ENCODE measurements at regions not wholly inside any gene's neighbourhood (a gene's known extent, or its start where the extent isn't known, plus 50 kb on each side); places are given as distances from the start of the nearest gene placed in this dataset.

DNA sequence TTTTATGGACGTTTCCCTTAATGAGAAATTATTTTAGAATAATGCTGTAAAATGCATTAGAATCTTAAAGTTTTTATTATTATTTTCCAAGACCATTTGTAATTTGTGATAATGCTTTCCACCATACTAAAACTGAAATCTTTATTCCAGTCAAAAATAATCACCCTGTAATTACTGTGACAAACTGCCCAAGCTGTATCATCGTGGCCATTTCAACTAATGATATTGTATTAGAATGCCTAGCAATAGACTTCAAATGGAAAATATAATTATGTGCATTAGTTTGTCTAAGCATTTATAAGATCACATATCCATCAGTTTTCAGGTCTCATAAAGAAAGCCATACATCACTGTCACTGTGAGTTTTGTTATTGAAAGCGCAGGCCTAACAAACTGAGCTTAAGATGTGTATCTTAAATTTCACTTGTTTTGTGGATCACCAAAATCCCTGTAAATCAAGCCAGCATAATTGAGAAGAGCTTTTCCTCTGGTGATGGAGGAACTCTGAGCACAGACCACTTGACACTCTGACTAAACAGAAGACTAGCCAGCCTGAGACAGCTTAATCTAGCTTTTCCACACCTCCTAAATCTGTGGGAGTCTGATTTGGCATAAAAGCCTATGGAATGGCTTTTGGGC lies 1312.2 kb upstream of the ACVR2A start:
- H3K27ac ChIP-seq (ENCODE audit: low read depth, low read length) = no peak overlapping the region
- whole genome bisulfite sequencing, 3 donors = 69 to 85% (median 73%) methylated on average over 3 of the region's 3 CpGs

DNA sequence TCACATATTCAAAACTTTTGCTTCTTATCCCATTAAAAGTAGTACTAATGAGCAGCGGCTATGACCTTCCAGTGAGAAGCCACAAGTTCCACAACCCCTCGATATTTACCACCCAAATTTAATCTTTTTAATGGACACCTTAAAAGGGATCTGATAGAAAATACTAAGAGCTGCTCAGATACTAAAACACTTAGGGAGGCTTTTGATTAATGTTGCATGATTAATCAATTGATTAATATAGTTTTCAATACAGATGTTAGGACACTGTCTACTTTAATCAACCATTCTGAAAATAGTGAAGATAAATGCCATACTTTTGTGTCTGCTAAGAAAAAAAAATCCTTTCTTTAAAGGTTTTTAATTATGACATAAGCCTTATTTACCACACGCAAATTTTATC lies 1312.8 kb upstream of the ACVR2A start:
- no peak overlapping the region for H3K27ac ChIP-seq (ENCODE audit: low read depth, low read length)
- WGBS, 3 donors = 73 to 92% (median 88%) methylated on average over 3 of the region's 3 CpGs

DNA sequence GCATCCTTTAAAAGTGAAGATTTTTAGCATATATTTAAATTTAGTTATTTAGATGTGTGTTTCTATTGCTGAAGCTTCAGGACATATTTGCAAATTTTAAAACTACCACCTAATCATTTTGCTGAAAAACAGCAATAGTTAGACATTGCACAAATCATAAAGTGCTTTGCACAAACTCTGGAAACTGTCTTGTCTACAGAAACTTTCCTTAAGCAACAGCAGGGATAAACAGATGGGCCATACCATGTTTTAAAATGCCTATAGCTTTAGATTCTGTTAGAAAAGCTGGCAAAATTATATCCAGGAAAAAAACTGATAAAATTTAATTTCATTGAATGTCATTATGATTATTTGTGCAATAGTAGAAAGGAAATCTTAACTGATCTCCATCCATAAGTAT lies 1313.9 kb upstream of the ACVR2A start:
- no peak overlapping the region for H3K27ac ChIP-seq (ENCODE audit: low read depth, low read length)

DNA sequence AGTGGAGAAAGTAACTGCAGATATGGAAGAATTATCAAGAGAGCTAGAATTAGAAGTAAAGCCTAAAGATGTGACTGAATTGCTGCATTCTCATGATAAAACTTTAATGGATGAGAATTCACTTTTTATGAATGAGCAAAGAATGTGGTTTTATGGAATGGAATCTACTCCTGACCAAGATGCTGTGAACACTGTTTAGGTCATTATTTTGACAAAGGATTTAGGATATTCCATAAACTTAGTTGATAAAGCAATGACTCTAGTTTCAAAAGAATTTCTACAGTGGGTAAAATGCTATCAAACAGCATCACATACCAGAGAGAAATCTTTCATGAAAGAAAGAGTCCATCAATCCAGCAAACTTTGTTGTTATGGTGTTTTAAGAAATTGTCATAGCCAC lies 1317.7 kb upstream of the ACVR2A start:
- no peak overlapping the region for H3K27ac ChIP-seq (ENCODE audit: low read depth, low read length)

DNA sequence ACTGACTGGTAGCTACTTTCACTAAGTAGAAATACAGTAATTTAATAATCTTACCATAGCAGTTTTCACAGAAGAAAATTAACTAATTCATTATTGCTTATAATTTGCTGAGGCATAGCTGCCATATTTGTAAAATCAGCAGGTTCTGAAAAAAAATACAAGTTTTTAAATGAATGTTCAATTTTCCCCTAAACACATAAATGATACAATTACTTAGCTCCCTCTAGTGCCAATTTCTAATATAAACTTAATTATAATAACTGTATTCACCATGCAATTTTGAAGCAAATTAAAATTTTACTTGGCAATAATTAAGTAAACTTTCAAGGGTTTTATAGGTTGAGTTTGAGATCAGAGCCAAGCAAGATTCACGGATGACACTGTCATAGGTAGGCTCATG lies 1321.6 kb upstream of the ACVR2A start:
- no peak overlapping the region for H3K27ac ChIP-seq (ENCODE audit: low read depth, low read length)
- 64 to 70% (median 64%) methylated on average over 1 of the region's 1 CpG for WGBS, 3 donors

DNA sequence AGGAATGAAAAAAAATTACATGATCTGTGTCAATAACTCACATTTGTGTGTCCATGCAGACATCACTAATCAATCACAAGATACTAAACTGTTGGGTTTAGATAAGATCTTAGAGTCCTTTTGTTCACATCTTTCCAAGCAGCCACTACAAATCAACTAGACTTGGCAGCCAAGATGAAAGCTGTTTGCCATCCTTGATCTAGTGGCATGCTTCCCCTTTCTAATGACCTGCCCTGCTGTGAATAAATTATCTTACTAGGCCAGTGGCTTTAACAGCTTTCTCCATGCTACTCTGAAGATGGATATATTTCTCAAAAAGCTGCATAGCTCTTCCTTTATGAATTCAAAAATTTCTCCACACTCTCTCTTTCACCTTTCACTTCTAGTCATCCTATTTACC lies 1338.0 kb upstream of the ACVR2A start:
- H3K27ac ChIP-seq (ENCODE audit: low read depth, low read length) = no peak overlapping the region

DNA sequence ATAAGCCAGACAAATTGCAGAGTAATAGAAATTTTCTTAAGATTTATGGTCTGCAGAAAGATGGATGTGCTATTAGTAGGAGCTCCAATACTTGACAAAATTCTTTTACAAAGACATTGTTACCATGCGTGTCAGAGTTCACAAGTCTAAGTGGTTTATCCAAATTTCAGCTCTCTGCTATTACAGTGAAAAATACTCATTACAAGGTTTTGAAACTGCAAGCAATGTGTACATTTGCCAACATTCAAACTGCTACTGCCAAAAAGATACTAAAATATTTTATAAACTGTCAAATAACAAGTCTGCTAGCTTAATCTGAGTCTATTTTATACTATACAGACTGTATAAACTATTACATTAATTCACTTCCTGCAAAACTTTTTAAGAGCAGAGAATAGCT lies 1341.5 kb upstream of the ACVR2A start:
- WGBS, 3 donors = 64 to 89% (median 74%) methylated on average over 1 of the region's 1 CpG
- no peak overlapping the region for H3K27ac ChIP-seq (ENCODE audit: low read depth, low read length)

DNA sequence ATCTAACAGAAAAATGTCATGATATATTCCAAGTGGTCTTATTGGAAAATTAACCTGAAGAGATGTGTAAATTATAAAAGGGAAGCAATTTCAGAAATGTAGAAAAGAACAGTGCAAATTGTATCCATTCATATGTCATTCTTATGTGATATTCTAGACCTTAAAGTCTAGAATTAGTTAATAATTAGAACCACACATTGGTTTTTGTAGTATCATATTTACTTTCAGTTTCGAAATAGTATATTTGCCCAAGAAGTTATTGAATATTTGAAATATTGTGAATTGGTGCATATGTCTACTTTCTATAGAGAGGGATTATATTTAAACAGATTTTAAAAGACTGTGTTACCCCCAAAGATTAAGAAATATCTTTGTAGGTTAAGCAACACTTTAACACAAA lies 1348.6 kb upstream of the ACVR2A start:
- no peak overlapping the region for H3K27ac ChIP-seq (ENCODE audit: low read depth, low read length)
- 10 to 87% (median 83%) methylated on average over 1 of the region's 1 CpG for WGBS, 3 donors

DNA sequence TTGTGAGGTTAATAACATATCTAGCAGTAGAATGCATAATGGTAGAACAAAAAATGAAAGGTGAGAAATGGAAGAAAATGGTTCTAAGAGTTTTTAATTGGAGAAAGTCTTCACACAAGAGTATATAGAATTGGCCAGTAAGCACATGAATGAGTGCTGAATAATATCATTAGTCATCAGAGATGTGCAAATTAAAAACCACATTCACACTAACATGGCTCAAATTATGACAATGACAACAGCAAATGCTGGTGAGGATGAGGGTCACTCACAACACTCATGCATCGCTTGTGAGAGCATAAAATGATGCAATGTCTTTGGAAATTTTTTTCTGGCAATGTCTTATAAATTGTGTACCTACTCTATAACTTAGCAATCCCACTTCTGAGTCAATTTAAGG lies 1355.4 kb upstream of the ACVR2A start:
- no peak overlapping the region for H3K27ac ChIP-seq (ENCODE audit: low read depth, low read length)
- WGBS, 3 donors = 76 to 94% (median 93%) methylated on average over 1 of the region's 1 CpG

DNA sequence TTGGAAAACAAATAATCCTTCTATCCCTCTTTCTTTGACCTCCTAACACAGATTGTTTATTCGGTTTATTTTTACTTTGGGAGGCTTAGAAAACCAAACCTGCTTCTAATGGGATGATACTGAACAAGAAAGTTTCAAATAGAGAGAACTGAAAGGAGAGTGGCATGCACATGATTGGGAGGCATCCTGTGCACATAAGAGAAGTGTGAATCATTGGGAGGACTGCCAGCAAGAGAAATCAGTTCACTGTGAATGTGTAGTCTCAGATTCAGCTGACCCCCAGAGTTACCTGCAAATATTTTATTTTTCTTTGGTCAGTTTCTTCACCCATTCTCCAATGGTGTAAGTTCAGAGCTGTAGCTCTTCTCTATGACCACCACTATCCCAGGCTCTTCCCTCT lies 1363.2 kb upstream of the ACVR2A start:
- H3K27ac ChIP-seq (ENCODE audit: low read depth, low read length) = no peak overlapping the region
- 73 to 83% (median 79%) methylated on average over 1 of the region's 1 CpG for WGBS, 3 donors

DNA sequence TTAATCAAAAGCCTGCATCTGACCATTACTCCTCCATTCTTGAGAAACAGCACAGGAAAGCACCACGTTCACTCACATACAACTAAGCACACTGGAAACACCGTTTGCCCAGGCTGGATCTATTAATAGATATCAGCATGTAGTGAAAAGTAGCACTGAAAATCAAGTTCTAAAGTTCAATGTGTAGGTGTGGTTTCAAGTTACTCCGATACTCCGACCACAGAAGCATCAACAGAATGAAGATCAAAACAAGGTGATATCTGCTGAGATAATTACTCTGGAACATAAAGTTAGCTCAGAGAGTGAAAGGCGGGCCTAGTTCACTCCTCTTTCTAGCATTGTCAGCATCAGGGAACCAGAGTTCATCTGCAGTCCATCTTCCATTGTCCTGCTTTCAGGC lies 1367.4 kb upstream of the ACVR2A start:
- 51 to 62% (median 60%) methylated on average over 5 of the region's 5 CpGs for WGBS, 3 donors
- no peak overlapping the region for H3K27ac ChIP-seq (ENCODE audit: low read depth, low read length)

DNA sequence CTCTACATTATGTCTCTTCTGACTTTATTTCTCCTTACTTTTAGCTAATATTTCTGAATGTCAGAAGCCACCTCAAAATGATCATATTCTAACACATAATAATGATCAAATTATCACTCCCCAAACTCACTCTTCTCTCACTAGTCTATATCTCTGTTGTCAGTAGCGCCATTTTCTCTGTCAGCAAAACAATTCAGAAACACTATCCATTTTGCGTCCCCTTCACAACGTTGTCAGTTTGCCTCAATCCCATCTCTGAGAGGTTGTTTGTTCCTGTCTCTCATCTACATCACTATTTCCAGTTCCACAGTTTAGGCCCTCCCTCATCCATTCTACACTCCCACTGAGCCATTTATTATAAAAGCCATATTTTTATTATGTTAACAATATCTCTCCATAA lies 1376.3 kb upstream of the ACVR2A start:
- 89 to 92% (median 91%) methylated on average over 3 of the region's 3 CpGs for WGBS, 3 donors

DNA sequence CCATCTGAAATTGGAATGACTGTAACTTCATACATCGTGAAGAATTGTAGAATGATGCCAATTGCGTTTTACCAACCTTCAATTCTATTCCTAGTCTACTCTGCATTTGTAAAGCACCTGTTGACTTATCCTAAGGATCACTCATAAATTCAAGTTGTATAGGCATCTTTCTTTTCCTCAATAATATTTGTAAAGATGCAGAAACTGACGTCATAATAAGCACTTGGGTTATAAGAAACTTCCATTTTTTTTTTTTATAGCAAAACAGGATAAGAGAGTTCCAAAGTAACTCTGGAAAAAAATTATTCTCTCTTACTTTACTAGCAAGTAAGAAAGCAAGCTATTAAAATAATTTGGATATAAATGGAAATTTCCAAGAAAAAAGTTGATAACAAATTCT lies 1377.4 kb upstream of the ACVR2A start:
- 84 to 86% (median 86%) methylated on average over 3 of the region's 3 CpGs for WGBS, 3 donors
- no peak overlapping the region for H3K27ac ChIP-seq (ENCODE audit: low read depth, low read length)

More for the DNA sequence above, 1376.3 kb upstream of the ACVR2A start:
- no peak overlapping the region for H3K27ac ChIP-seq (ENCODE audit: low read depth, low read length)

DNA sequence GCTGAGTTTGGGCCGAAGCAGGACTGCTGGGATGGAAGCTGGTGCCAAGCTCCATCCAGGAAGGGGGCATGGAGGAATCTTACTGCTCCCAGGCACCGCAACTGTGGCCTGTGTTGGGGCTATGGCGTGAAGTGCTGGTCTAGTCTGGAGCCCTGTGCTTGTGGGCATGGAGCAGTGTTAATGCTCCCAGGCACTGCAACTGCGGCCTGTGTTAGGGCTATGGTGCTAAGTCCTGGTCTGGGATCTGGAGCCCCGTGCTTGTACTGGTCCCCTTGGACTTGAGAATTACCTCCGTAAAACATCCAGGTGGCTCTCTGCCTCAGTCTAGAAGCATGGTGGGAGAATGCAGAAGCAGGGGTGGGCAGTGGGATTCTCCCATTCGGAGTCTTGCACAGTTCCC lies 1379.4 kb upstream of the ACVR2A start:
- WGBS, 3 donors = 88 to 95% (median 94%) methylated on average over 7 of the region's 7 CpGs

DNA sequence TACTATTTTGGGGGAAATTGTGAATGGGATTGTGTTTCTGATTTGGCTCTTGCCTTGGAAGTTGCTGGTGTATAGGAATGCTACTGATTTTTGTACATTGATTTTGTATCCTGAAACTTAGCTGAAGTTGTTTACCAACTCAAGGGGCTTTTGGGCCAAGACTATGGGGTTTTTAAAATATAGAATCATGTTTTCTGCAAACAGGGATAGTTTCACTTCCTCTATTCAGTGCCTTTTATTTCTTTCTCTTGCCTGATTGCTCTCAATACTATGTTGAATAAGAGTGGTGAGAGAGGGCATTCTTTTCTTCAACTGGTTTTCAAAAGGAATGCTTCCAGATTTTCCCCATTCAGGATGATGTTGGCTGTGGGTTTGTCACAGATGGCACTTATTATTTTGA lies 1383.8 kb upstream of the ACVR2A start:
- no peak overlapping the region for H3K27ac ChIP-seq (ENCODE audit: low read depth, low read length)

More for the DNA sequence above, 1379.4 kb upstream of the ACVR2A start:
- H3K27ac ChIP-seq (ENCODE audit: low read depth, low read length) = no peak overlapping the region

DNA sequence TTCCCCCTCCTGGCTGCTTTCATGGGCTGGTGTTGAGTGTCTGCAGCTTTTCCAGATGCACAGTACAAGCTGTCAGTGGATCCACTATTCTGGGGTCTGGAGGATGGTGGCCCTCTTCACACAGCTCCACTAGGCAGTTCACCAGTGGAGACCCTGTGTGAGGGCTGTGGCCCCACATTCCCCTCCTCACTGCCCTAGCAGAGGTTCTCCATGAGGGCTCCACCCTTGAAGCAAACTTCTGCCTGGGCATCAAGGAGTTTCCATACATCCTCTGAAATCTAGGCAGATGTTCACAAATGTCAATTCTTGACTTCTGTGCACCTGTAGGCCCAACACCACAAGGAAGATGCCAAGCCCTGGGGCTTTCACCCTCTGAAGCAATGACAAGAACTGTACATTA lies 1386.2 kb upstream of the ACVR2A start:
- no peak overlapping the region for H3K27ac ChIP-seq (ENCODE audit: low read depth, low read length)

DNA sequence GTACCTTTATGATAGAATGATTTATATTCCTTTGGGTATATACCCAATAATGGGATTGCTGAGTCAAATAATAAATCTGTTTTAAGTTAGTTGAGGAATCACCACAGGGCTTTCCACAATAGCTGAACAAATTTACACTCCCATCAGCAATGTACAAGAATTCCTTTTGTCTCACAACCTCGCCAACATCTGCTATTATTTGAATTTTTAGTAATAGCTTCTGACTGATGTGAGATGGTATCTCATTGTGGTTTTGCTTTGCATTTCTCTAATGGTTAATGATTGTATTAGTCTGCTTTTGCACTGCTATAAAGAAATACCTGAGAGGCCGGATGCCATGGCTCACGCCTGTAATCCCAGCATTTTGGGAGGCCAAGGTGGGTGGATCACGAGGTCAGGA lies 1387.6 kb upstream of the ACVR2A start:
- H3K27ac ChIP-seq (ENCODE audit: low read depth, low read length) = no peak overlapping the region
- 83 to 94% (median 91%) methylated on average over 4 of the region's 4 CpGs for WGBS, 3 donors

DNA sequence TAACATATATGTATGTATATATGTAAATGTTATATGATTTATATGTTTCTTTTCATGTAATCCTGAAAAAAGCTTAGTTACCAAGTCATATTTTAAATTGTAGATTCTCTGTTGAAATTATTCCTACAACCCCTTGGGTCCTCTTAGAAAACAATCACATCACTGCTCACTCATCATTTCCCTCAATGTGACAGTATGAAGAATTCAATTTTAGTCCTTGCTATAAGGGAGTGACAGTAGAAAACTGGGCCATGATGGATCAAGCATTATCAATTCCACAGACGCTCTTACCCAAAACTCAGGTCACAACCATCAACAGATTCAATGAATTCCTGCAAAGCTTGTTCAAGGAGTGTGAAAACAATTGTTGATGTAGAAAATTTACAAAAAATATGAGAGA lies 1389.5 kb upstream of the ACVR2A start:
- 83 to 95% (median 90%) methylated on average over 1 of the region's 1 CpG for WGBS, 3 donors
- no peak overlapping the region for H3K27ac ChIP-seq (ENCODE audit: low read depth, low read length)

DNA sequence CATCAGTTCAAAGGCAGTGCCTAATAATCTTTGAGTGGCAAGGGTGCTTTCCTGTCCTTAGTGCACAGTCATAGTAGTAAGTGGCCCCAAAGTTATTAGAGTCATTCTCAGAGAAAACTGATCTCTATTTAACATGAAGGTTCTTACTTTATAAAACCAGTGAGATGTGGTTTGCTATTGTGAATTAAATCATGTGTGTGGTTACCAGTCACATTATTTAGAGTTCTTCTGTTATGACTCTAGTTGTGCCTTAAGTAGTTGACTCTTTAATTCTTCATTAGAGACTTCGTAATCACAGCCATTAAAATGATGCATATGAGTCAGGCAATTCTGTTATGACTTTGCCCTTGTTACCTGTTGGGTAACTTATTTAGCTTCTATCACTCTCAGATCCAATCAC lies 1392.9 kb upstream of the ACVR2A start:
- 79 to 92% (median 83%) methylated on average over 1 of the region's 1 CpG for WGBS, 3 donors
- H3K27ac ChIP-seq (ENCODE audit: low read depth, low read length) = no peak overlapping the region

DNA sequence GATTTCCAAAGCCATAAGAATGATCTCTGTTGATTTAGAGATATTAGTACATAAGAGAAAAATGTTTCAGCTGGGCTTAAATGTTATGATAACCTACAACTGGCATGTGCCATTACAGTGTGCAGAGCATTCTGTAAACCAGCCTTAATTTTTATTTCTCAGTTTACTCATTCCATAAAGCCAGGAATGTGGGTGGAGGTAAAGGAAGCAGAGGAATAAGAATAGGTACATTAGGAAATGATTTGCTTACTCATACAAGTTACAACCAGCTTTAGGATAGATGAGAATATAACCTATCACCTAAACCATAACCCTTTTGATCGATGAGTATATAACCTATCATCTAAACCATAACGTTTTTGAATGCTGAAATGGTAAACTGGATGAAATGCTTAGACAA lies 1394.7 kb upstream of the ACVR2A start:
- no peak overlapping the region for H3K27ac ChIP-seq (ENCODE audit: low read depth, low read length)
- WGBS, 3 donors = 73 to 85% (median 78%) methylated on average over 2 of the region's 2 CpGs

DNA sequence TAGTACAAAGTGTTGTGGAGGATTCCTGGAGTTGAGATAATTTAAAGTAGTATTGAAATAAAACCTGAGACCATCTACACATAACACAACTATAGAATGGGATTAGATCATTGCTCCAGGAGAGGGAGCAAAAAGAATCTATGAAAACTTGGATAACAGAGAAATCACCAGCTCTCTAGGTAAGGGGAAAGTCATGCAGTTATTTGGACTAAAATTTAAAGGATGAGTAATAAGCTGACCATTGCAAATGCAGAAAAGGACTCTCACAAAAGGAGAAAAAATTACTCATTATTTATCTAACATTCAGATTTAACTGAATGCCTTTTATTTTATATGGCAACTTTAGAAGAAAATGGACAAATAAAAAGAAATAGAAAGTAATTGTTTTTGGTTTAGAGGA lies 1399.8 kb upstream of the ACVR2A start:
- H3K27ac ChIP-seq (ENCODE audit: low read depth, low read length) = no peak overlapping the region

Measured in adipose tissue (tissue), 3 donors.